GM12892 (cell line): ENCODE measurements at regions not wholly inside any gene's neighbourhood (a gene's known extent, or its start where the extent isn't known, plus 50 kb on each side); places are given as distances from the start of the nearest gene placed in this dataset.

Experiments
- POLR2A ChIP-seq: IDR thresholded peaks from 2 replicates; pipeline ENCODE4 v1.6.1; 2011; ENCODE audit warnings: low read depth, low read length, control low read depth
- TAF1 ChIP-seq: IDR thresholded peaks from 2 replicates; pipeline ENCODE4 v1.6.1; 2011; ENCODE audit warnings: low read depth, mild to moderate bottlenecking, control low read depth, low read length, borderline replicate concordance

GRCh38 chr6:165726290-165726875 is 63.3 kb upstream of the PDE10A start:
- TF ChIP-seq POLR2A, result no peak
- no peak for TF ChIP-seq TAF1
